OCI-LY1 (cell line): ENCODE measurements at regions not wholly inside any gene's neighbourhood (a gene's known extent, or its start where the extent isn't known, plus 50 kb on each side); places are given as distances from the start of the nearest gene placed in this dataset.

Experiments used
- H2AFZ ChIP-seq: fragments of 200-600 bp; sonication (generic), shearing (Covaris generic); 2 replicates; pipeline ENCODE4 v1.6.0; 2014; ENCODE audit warnings: antibody characterized with exemption, mild to moderate bottlenecking, low read length
- H3F3A ChIP-seq: fragments of 200-600 bp; sonication (generic), shearing (Covaris generic); 2 replicates; pipeline ENCODE4 v1.6.0; 2014; ENCODE audit warnings: mild to moderate bottlenecking, antibody characterized with exemption, low read length, moderate library complexity; ENCODE audit not compliant: insufficient read depth
- H3K27ac ChIP-seq: fragments of 200-600 bp; sonication (generic); 2 replicates; pipeline ENCODE4 v1.5.1; 2014; ENCODE audit warnings: low read length, mixed run types, mild to moderate bottlenecking, low read depth; ENCODE audit not compliant: poor library complexity, severe bottlenecking
- H3K27me3 ChIP-seq: fragments of 200-600 bp; sonication (generic); 2 replicates; pipeline ENCODE4 v1.6.0; 2014; ENCODE audit warnings: antibody characterized with exemption, mild to moderate bottlenecking, low read length, moderate library complexity; ENCODE audit not compliant: insufficient read depth
- H3K36me3 ChIP-seq: fragments of 200-600 bp; sonication (generic); 2 replicates; pipeline ENCODE4 v1.6.1; 2014; ENCODE audit warnings: mild to moderate bottlenecking, antibody characterized with exemption, low read length, moderate library complexity, mixed read lengths; ENCODE audit not compliant: insufficient read depth
- H3K4me1 ChIP-seq: fragments of 200-600 bp; sonication (generic); 2 replicates; pipeline ENCODE4 v1.5.1; 2014; ENCODE audit warnings: mild to moderate bottlenecking, low read length, moderate library complexity; ENCODE audit not compliant: insufficient read depth, severe bottlenecking
- H3K4me2 ChIP-seq: fragments of 200-600 bp; sonication (generic), shearing (Covaris generic); 2 replicates; pipeline ENCODE4 v1.6.1; 2014; ENCODE audit warnings: low read length
- H3K4me3 ChIP-seq: fragments of 200-600 bp; sonication (generic); 2 replicates; pipeline ENCODE4 v1.5.1; 2014; ENCODE audit warnings: low read length, low read depth, mild to moderate bottlenecking, mixed read lengths; ENCODE audit not compliant: poor library complexity, severe bottlenecking
- H3K79me2 ChIP-seq: fragments of 200-600 bp; shearing (Covaris generic); 2 replicates; pipeline ENCODE4 v1.6.1; 2016; ENCODE audit warnings: mixed run types, low read length, mixed read lengths; ENCODE audit not compliant: insufficient read depth
- H3K9ac ChIP-seq: fragments of 200-600 bp; sonication (generic), shearing (Covaris generic); 2 replicates; pipeline ENCODE4 v1.6.1; 2014; ENCODE audit warnings: mild to moderate bottlenecking, low read length, mixed read lengths
- H3K9me2 ChIP-seq: fragments of 200-600 bp; sonication (generic), shearing (Covaris generic); 2 replicates; pipeline ENCODE4 v1.6.1; 2014; ENCODE audit warnings: low read depth, mild to moderate bottlenecking, low read length, mixed read lengths
- H3K9me3 ChIP-seq: fragments of 200-600 bp; shearing (Covaris generic); 2 replicates; pipeline ENCODE4 v1.6.1; 2014; ENCODE audit warnings: low read length, mixed read lengths
- H4K20me1 ChIP-seq: fragments of 200-600 bp; sonication (generic), shearing (Covaris generic); 2 replicates; pipeline ENCODE4 v1.6.0; 2016; ENCODE audit warnings: mild to moderate bottlenecking, low read length; ENCODE audit not compliant: insufficient read depth
- EZH2 ChIP-seq: fragments of 200-600 bp; sonication (generic), shearing (Covaris generic); IDR thresholded peaks from 2 replicates; pipeline ENCODE4 v1.8.0; 2017; ENCODE audit warnings: borderline replicate concordance, mixed run types, mild to moderate bottlenecking, antibody characterized with exemption, low read length, moderate library complexity, mixed read lengths
- TF ChIP-seq, protein P1 (sequence below): fragments of 200-600 bp; sonication (generic), shearing (Covaris generic); IDR thresholded peaks from 2 replicates; pipeline ENCODE4 v1.5.1; 2017; ENCODE audit warnings: mild to moderate bottlenecking, antibody characterized with exemption, low read length, moderate library complexity, mixed read lengths

DNA sequence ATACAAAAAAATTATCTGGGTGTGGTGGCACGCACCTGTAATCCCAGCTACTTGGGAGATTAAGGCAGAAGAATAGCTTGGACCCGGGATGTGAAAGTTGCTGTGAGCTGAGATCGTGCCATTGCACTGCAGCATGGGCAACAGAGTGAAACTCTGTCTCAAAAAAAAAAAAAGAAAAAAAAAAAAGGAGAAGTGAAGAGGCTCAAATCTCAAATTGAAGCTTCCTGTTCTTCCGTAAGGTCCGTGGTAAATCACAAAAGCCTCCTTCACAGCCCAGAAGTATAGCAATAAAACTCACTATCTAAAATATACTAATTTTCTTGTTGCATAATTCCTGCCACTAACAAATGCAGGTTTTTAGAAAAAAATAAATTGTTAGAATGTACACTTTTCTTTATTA lies 498.2 kb upstream of the BRINP3 start:
- Histone ChIP-seq H4K20me1 (no peaks in the 10 kb centered on the region), H3K4me2 (no peak overlapping the region), H3K27ac (no peak overlapping the region), H3K27me3 (no peaks in the 10 kb centered on the region), H3K9ac (no peak overlapping the region), H3K36me3 (no peaks in the 10 kb centered on the region), H3K4me3 (no peak overlapping the region), H3K9me2 (no peaks in the 10 kb centered on the region), H3K79me2 (no peaks in the 10 kb centered on the region), H3F3A (no peaks in the 10 kb centered on the region), H2AFZ (no peak overlapping the region), H3K4me1 (no peaks in the 10 kb centered on the region), H3K9me3 (no peaks in the 10 kb centered on the region)
- no peak for TF ChIP-seq EZH2
- TF ChIP-seq, protein P1, sequence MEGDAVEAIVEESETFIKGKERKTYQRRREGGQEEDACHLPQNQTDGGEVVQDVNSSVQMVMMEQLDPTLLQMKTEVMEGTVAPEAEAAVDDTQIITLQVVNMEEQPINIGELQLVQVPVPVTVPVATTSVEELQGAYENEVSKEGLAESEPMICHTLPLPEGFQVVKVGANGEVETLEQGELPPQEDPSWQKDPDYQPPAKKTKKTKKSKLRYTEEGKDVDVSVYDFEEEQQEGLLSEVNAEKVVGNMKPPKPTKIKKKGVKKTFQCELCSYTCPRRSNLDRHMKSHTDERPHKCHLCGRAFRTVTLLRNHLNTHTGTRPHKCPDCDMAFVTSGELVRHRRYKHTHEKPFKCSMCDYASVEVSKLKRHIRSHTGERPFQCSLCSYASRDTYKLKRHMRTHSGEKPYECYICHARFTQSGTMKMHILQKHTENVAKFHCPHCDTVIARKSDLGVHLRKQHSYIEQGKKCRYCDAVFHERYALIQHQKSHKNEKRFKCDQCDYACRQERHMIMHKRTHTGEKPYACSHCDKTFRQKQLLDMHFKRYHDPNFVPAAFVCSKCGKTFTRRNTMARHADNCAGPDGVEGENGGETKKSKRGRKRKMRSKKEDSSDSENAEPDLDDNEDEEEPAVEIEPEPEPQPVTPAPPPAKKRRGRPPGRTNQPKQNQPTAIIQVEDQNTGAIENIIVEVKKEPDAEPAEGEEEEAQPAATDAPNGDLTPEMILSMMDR: no peak

DNA sequence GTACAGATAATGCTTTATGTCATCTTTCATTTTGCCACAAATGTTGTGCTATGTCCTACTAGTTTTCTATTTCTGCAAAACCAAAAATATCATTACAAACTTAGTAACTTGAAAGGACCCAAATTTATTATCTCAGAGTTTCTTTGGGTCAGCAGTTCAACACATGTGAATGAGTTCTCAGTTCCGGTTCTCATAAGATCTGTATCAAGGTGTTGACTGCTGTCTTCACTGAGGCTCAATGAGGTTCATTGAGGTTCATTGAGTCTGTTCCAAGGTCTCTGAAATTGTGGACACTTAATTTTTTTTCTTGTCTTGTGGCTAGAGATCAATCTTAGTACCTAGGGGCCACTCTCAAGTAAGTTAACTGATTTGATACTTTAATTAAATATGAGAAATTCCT lies 525.1 kb upstream of the BRINP3 start:
- Histone ChIP-seq H3K4me3 (no peak overlapping the region), H3K9me3 (no peaks in the 10 kb centered on the region), H3K79me2 (no peaks in the 10 kb centered on the region), H3K27me3 (no peaks in the 10 kb centered on the region), H3K36me3 (no peaks in the 10 kb centered on the region), H3F3A (no peaks in the 10 kb centered on the region), H3K9ac (no peak overlapping the region), H3K4me2 (no peak overlapping the region), H2AFZ (no peak overlapping the region), H4K20me1 (no peaks in the 10 kb centered on the region), H3K27ac (no peak overlapping the region), H3K4me1 (no peaks in the 10 kb centered on the region), H3K9me2 (no peaks in the 10 kb centered on the region)
- TF ChIP-seq, protein P1: no peak
- no peak for TF ChIP-seq EZH2

DNA sequence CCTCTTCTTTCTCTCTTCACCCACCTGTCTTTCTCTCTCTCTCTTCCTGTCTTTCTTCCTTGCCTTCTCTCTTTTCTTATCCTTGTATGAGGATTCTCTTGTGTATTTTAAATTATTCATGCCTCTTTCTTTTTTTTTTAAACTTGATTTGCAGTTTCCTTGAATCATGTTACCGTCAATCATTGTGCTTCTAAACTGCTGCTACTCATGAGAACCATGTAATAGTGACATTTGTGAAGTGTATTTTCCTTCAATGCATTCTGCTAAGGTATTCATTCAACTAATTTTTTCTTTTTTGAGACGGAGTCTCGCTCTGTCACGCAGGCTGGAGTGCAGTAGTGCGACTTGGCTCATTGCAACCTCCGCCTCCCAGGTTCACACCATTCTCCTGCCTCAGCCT lies 539.1 kb upstream of the BRINP3 start:
- no peak for TF ChIP-seq EZH2
- TF ChIP-seq, protein P1: no peak
- Histone ChIP-seq H2AFZ (no peak overlapping the region), H3K4me3 (no peak overlapping the region), H3K9me2 (no peaks in the 10 kb centered on the region), H3F3A (no peaks in the 10 kb centered on the region), H4K20me1 (no peaks in the 10 kb centered on the region), H3K9ac (no peak overlapping the region), H3K27me3 (no peaks in the 10 kb centered on the region), H3K79me2 (no peaks in the 10 kb centered on the region), H3K4me1 (no peaks in the 10 kb centered on the region), H3K4me2 (no peak overlapping the region), H3K27ac (no peak overlapping the region), H3K36me3 (no peaks in the 10 kb centered on the region), H3K9me3 (no peaks in the 10 kb centered on the region)
